ENCODE measurements at regions not wholly inside any gene's neighbourhood (a gene's known extent, or its start where the extent isn't known, plus 50 kb on each side); places are given as distances from the start of the nearest gene placed in this dataset.

GRCh38 chr9:38224941-38225340 lies 155.9 kb upstream of the SHB start:
- H3K9me3 ChIP-seq (ENCODE audit: control insufficient read depth, insufficient read depth, low read depth, low read length): no peaks in the 10 kb centered on the region
- ChIA-PET POLR2A (no interaction called here), CTCF (no interaction called here)
- no peaks in the 10 kb centered on the region; the same call in 1 of the 2 replicates for H3K4me1 ChIP-seq (ENCODE audit: control insufficient read depth, insufficient read depth, low read length)
- no peak overlapping the region for H3K4me3 ChIP-seq (ENCODE audit: low read depth in 2 of 2, low read length in 2 of 2)
- BruUV-seq (replicated peaks): no TSS peak
- no peaks in the 10 kb centered on the region for H3K36me3 ChIP-seq (ENCODE audit: control insufficient read depth, insufficient read depth, low read length)
- no peaks in the 10 kb centered on the region for H3K27me3 ChIP-seq (ENCODE audit: control insufficient read depth, insufficient read depth, low read length)
- DNase-seq (ENCODE audit: low read depth, low spot score) (no peak), ATAC-seq (no peak)
- TF ChIP-seq REST (IDR thresholded peaks at IDR 0.05; ENCODE audit: insufficient read depth in 1 of 2, low read depth in 2 of 2, low read length in 1 of 2) (no peak), SIN3A (IDR thresholded peaks at IDR 0.05; ENCODE audit: borderline replicate concordance, insufficient read depth, low read depth, low read length) (no peak), CTCF (IDR thresholded peaks at IDR 0.05) (no peak), POLR2AphosphoS5 (IDR thresholded peaks at IDR 0.05; ENCODE audit: low read depth, low read length) (no peak), TCF7L2 (IDR thresholded peaks at IDR 0.05; ENCODE audit: low read depth, low read length) (no peak)
- H3K27ac ChIP-seq (ENCODE audit: low read length): no peak overlapping the region
- in situ Hi-C loops (cut with HindIII; ENCODE audit: low pct_unique_long_range_greater_than_20kb, low sequenced_read_pairs): no loop called here
- intact Hi-C loops (cut with micrococcal nuclease; ENCODE audit: unreplicated experiment): no loop called here

GRCh38 chr9:38216572-38216971 lies 147.5 kb upstream of the SHB start:
- no peaks in the 10 kb centered on the region for H3K9me3 ChIP-seq (ENCODE audit: control insufficient read depth, insufficient read depth, low read depth, low read length)
- in situ Hi-C loops (cut with HindIII; ENCODE audit: low pct_unique_long_range_greater_than_20kb, low sequenced_read_pairs): no loop called here
- intact Hi-C loops (cut with micrococcal nuclease; ENCODE audit: unreplicated experiment): loop anchor here (10.0 kb wide), 1 partner anchor 222 kb away; no protein-coding TSS in a partner anchor

More at GRCh38 chr9:38216572-38216971, 147.5 kb upstream of the SHB start:
- TF ChIP-seq TCF7L2 (IDR thresholded peaks at IDR 0.05; ENCODE audit: low read depth, low read length) (no peak), SIN3A (IDR thresholded peaks at IDR 0.05; ENCODE audit: borderline replicate concordance, insufficient read depth, low read depth, low read length) (no peak), CTCF (IDR thresholded peaks at IDR 0.05) (no peak), POLR2AphosphoS5 (IDR thresholded peaks at IDR 0.05; ENCODE audit: low read depth, low read length) (no peak), REST (IDR thresholded peaks at IDR 0.05; ENCODE audit: insufficient read depth in 1 of 2, low read depth in 2 of 2, low read length in 1 of 2) (no peak)
- Histone ChIP-seq H3K27ac (ENCODE audit: low read length) (no peak overlapping the region), H3K4me1 (ENCODE audit: control insufficient read depth, insufficient read depth, low read length) (no peaks in the 10 kb centered on the region), H3K36me3 (ENCODE audit: control insufficient read depth, insufficient read depth, low read length) (no peaks in the 10 kb centered on the region), H3K4me3 (ENCODE audit: low read depth in 2 of 2, low read length in 2 of 2) (no peak overlapping the region), H3K27me3 (ENCODE audit: control insufficient read depth, insufficient read depth, low read length) (no peaks in the 10 kb centered on the region)
- DNase-seq (ENCODE audit: low read depth, low spot score) (no peak), ATAC-seq (no peak)
- no TSS peak for BruUV-seq (replicated peaks)
- CTCF ChIA-PET: no interaction called here
- POLR2A ChIA-PET: interaction anchor here (0.5 kb wide), 1 partner anchor 9 kb away, joined by 4 read pairs; no protein-coding TSS in a partner anchor
